HG03139 (cell line): ENCODE measurements at regions not wholly inside any gene's neighbourhood (a gene's known extent, or its start where the extent isn't known, plus 50 kb on each side); places are given as distances from the start of the nearest gene placed in this dataset.
"Not testable (repeated sequence)": the region's sequence is repeated elsewhere in the genome, so short reads cannot be mapped to it uniquely, and the experiment has no call there.

Experiments used
- ATAC-seq: cut with Tn5 transposase; IDR thresholded peaks from one replicate; pipeline ENCODE4 v1.9.1; 2021; ENCODE audit not compliant: unreplicated experiment

- ATAC-seq = no peak
Observed at GRCh38 chr4:103422467-103423219, 224.5 kb upstream of the CENPE start.

- no peak for ATAC-seq
Observed at GRCh38 chr4:103415801-103416200, 217.7 kb upstream of the CENPE start.

GRCh38 chr4:103412646-103413045 is 214.5 kb upstream of the CENPE start:
- ATAC-seq = not testable (repeated sequence)

GRCh38 chr4:103410386-103410785 is 212.2 kb upstream of the CENPE start:
- ATAC-seq = no peak

GRCh38 chr4:103405415-103405814 is 207.3 kb upstream of the CENPE start:
- peak; percentile 54 for ATAC-seq

GRCh38 chr4:103403619-103404018 is 205.5 kb upstream of the CENPE start:
- no peak for ATAC-seq

GRCh38 chr4:103402198-103402597 is 204.1 kb upstream of the CENPE start:
- ATAC-seq = no peak

- peak; percentile 63 for ATAC-seq
Observed at GRCh38 chr4:103400405-103400804, 202.3 kb upstream of the CENPE start.

GRCh38 chr4:103397541-103397940 is 199.4 kb upstream of the CENPE start:
- ATAC-seq = no peak

GRCh38 chr4:103387508-103388011 is 189.4 kb upstream of the CENPE start:
- not testable (repeated sequence) for ATAC-seq

GRCh38 chr4:103385565-103385964 is 187.4 kb upstream of the CENPE start:
- ATAC-seq = not testable (repeated sequence)

GRCh38 chr4:103375278-103375677 is 177.1 kb upstream of the CENPE start:
- no peak for ATAC-seq

GRCh38 chr4:103374758-103375157 is 176.6 kb upstream of the CENPE start:
- ATAC-seq = no peak

- no peak for ATAC-seq
Observed at GRCh38 chr4:103374306-103374705, 176.2 kb upstream of the CENPE start.

- no peak for ATAC-seq
Observed at GRCh38 chr4:103372002-103372558, 173.9 kb upstream of the CENPE start.

- ATAC-seq = no peak
Observed at GRCh38 chr4:103370336-103370735, 172.2 kb upstream of the CENPE start.

GRCh38 chr4:103365285-103365684 is 167.1 kb upstream of the CENPE start:
- ATAC-seq = no peak

- ATAC-seq = no peak
Observed at GRCh38 chr4:103364083-103364482, 165.9 kb upstream of the CENPE start.

- no peak for ATAC-seq
Observed at GRCh38 chr4:103361926-103362325, 163.8 kb upstream of the CENPE start.

GRCh38 chr4:103359900-103360299 is 161.8 kb upstream of the CENPE start:
- ATAC-seq = no peak

GRCh38 chr4:103354006-103354405 is 155.9 kb upstream of the CENPE start:
- no peak for ATAC-seq

GRCh38 chr4:103329642-103330041 is 131.5 kb upstream of the CENPE start:
- no peak for ATAC-seq

- ATAC-seq = no peak
Observed at GRCh38 chr4:103324811-103325210, 126.7 kb upstream of the CENPE start.
